Prostate gland (tissue), 1 donor: ENCODE measurements at regions not wholly inside any gene's neighbourhood (a gene's known extent, or its start where the extent isn't known, plus 50 kb on each side); places are given as distances from the start of the nearest gene placed in this dataset.

Experiments used
- POLR2A ChIP-seq: fragments of 450-650 bp; IDR thresholded peaks from one replicate; pipeline ENCODE4 v1.6.1; 2016; ENCODE audit warnings: antibody characterized with exemption, mild to moderate bottlenecking
- POLR2AphosphoS5 ChIP-seq: sonication (generic); formaldehyde crosslinking; IDR thresholded peaks from one replicate; pipeline ENCODE4 v1.6.1; 2017; ENCODE audit warnings: antibody characterized with exemption

DNA sequence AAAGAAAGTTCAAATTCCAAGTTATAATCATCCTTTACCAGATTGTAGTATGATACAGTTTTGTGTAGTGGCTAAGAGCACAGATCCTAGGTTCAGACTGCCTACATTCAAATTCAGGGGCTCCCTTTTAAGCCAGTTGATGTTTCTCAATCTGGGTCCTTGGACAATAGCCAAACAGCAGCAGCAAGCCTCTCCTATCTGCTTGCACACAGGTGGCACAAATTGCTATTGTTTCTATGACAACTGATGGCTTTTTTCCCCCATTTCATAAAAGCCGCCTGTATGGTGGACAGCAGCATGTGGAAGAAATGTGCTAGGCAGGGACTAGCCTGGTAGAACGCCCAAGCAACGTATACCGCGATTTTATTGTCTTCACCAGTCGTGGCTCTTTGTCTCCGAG, 76.5 kb downstream of the S1PR1 start:
- TF ChIP-seq POLR2AphosphoS5 (no peak), POLR2A (no peak)
